Erythroblast (primary cell): ENCODE measurements at regions not wholly inside any gene's neighbourhood (a gene's known extent, or its start where the extent isn't known, plus 50 kb on each side); places are given as distances from the start of the nearest gene placed in this dataset.

Experiments
- GATA1 ChIP-seq: IDR thresholded peaks from 2 replicates; pipeline ENCODE4 v1.6.1; 2011; ENCODE audit warnings: low read depth, mild to moderate bottlenecking, control low read depth, low read length, moderate library complexity
- POLR2A ChIP-seq: IDR thresholded peaks from 2 replicates; pipeline ENCODE4 v1.6.1; 2011; ENCODE audit warnings: mild to moderate bottlenecking, low read length

DNA sequence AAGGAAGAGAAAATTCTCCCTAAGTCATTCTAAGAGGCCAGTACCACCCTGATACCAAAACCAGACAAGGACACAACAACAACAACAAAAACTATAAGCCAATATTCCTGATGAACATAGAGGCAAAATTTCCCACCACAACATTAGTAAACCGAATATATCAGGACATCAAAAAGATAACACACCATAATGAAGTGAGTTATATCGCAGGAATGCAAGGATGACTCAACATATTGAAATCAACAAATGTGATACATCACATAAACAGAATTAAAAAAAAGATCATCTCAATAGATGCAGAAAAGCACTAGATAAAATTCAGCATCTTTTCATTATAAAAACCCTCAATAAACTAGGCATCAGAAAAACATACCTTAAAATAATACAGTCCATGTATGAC lies 1844.4 kb upstream of the PCDH10 start:
- TF ChIP-seq POLR2A, result no peak
- TF ChIP-seq GATA1, result no peak
